K562 (cell line): ENCODE measurements at regions not wholly inside any gene's neighbourhood (a gene's known extent, or its start where the extent isn't known, plus 50 kb on each side); places are given as distances from the start of the nearest gene placed in this dataset.

Experiments
- ATAC-seq: fragments of 200-7000 bp; cut with Tn5 transposase; 3 replicates; pipeline ENCODE4 v1.9.1; 2020; ENCODE audit warnings: moderate library complexity
- BruUV-seq: library from RNA; stranded (reverse); fragments of 400-500 nt; replicated peaks from 2 replicates; lab custom pipeline; 2021; lab: Mats Ljungman, UMichigan
- CTCF ChIA-PET: fragments of 300-600 bp; formaldehyde crosslinking; extraction: SDS; loops from one replicate; lab custom pipeline; 2021; ENCODE audit warnings: low intra/inter-chr PET ratio; lab: Yijun Ruan, JAX
- POLR2A ChIA-PET: fragments of 300-600, 350-650 bp; sonication (Branson Sonifier 250); formaldehyde crosslinking; extraction: SDS; loops from one replicate; lab custom pipeline; 2021; ENCODE audit warnings: antibody characterized with exemption, inconsistent platforms; lab: Yijun Ruan, JAX
- DNase-seq, 4 experiments: peaks; one replicate each; pipeline versions ENCODE4 v3.0.0 to v3.0.0-alpha.2; 2011 to 2018; ENCODE audit warnings: low spot score in 3 of 4, mixed read lengths in 3 of 4; ENCODE audit errors: extremely low read depth in 1 of 4
- FAIRE-seq: peaks from 2 replicates; lab custom pipeline; 2011; peaks lifted over from hg19 to GRCh38; lab: Jason Lieb, UNC
- H2AFZ ChIP-seq: 2 replicates; pipeline ENCODE4 v1.6.0; 2011; ENCODE audit warnings: low read depth, low read length, control low read depth, inconsistent platforms
- H3K27ac ChIP-seq: fragments of 200-600 bp; 3 replicates; pipeline ENCODE4 v1.8.0; 2011; ENCODE audit warnings: low read depth, mild to moderate bottlenecking, control low read depth, inconsistent platforms, low read length, moderate library complexity, mixed read lengths; ENCODE audit errors: extremely low read depth
- H3K27me3 ChIP-seq, 2 experiments: fragments of 300-600 bp in 1 of 2; 2 replicates in 1 of 2; 3 replicates in 1 of 2; pipeline versions ENCODE4 v1.6.0 to v1.8.0; 2011; ENCODE audit warnings: inconsistent platforms in 2 of 2, low read length in 2 of 2, mild to moderate bottlenecking in 1 of 2, mixed read lengths in 1 of 2, moderate library complexity in 1 of 2; ENCODE audit not compliant: control insufficient read depth in 2 of 2, insufficient read depth in 2 of 2
- H3K36me3 ChIP-seq: fragments of 300-600 bp; 3 replicates; pipeline ENCODE4 v1.8.0; 2011; ENCODE audit warnings: mild to moderate bottlenecking, low read length, inconsistent platforms; ENCODE audit not compliant: control insufficient read depth, insufficient read depth
- H3K4me1 ChIP-seq, 2 experiments: fragments of 200-600 bp in 1 of 2; replicated peaks in 1 of 2; 2 replicates in 1 of 2; 3 replicates in 1 of 2; pipeline versions ENCODE4 v1.5.1 to v1.8.0; 2011; ENCODE audit warnings: inconsistent platforms in 2 of 2, low read length in 2 of 2, mild to moderate bottlenecking in 1 of 2, mixed read lengths in 1 of 2, moderate library complexity in 1 of 2; ENCODE audit not compliant: control insufficient read depth in 2 of 2, insufficient read depth in 2 of 2
- H3K4me2 ChIP-seq: 2 replicates; pipeline ENCODE4 v1.6.1; 2011; ENCODE audit warnings: low read length, control low read depth, inconsistent platforms, mixed read lengths; ENCODE audit not compliant: insufficient read depth
- H3K4me3 ChIP-seq: fragments of 200-600 bp; sonication (generic), shearing (Covaris generic); 2 replicates; pipeline ENCODE4 v1.5.1; 2016; ENCODE audit warnings: control low read depth, inconsistent platforms
- H3K79me2 ChIP-seq: fragments of 200-600 bp; 3 replicates; pipeline ENCODE4 v1.8.0; 2011; ENCODE audit warnings: low read length, inconsistent platforms; ENCODE audit not compliant: control insufficient read depth, insufficient read depth
- H3K9ac ChIP-seq, 2 experiments: 2 replicates each; pipeline versions ENCODE4 v1.6.0 to v1.6.1; 2011; ENCODE audit warnings: low read depth in 2 of 2, low read length in 2 of 2, control low read depth in 1 of 2, inconsistent platforms in 1 of 2, mild to moderate bottlenecking in 1 of 2, mixed read lengths in 1 of 2; ENCODE audit not compliant: insufficient read depth in 1 of 2
- H3K9me1 ChIP-seq: one replicate; pipeline ENCODE4 v1.6.0; 2011; ENCODE audit warnings: inconsistent platforms, mild to moderate bottlenecking, low read length, moderate library complexity; ENCODE audit not compliant: control insufficient read depth, insufficient read depth
- H3K9me3 ChIP-seq: replicated peaks from 2 replicates; pipeline ENCODE4 v1.5.1; 2011; ENCODE audit warnings: low read depth, low read length, inconsistent platforms; ENCODE audit not compliant: control insufficient read depth, insufficient read depth
- H4K20me1 ChIP-seq: replicated peaks from 2 replicates; pipeline ENCODE4 v1.6.1; 2011; ENCODE audit warnings: low read length, inconsistent platforms, mixed read lengths; ENCODE audit not compliant: control insufficient read depth, insufficient read depth
- BRD9 ChIP-seq: fragments of 450-650 bp; IDR thresholded peaks from 2 replicates; pipeline ENCODE4 v1.6.1; 2018; ENCODE audit warnings: low read depth; ENCODE audit not compliant: partially characterized antibody
- CREBBP ChIP-seq: IDR thresholded peaks from one replicate; pipeline ENCODE4 v1.6.1; 2012; ENCODE audit warnings: low read depth, mild to moderate bottlenecking, control low read depth, inconsistent platforms, low read length
- CREM ChIP-seq: IDR thresholded peaks from 2 replicates; pipeline ENCODE4 v1.6.1; 2014; ENCODE audit warnings: antibody characterized with exemption, low read depth
- FOSL1 ChIP-seq: fragments of 200-800 bp; sonication (Bioruptor generic); conservative IDR thresholded peaks from 2 replicates; pipeline ENCODE4 v1.6.1; 2016; ENCODE audit warnings: missing genetic modification characterization, missing compliant biosample characterization
- HDAC6 ChIP-seq: IDR thresholded peaks from 2 replicates; pipeline ENCODE4 v1.6.1; 2012; ENCODE audit warnings: low read depth, mild to moderate bottlenecking, control low read depth, inconsistent platforms, low read length, moderate library complexity
- HSF4 ChIP-seq: fragments of 250-450 bp; sonication (Bioruptor Pico); IDR thresholded peaks from 2 replicates; pipeline ENCODE4 v2.1.2; 2022; ENCODE audit warnings: mild to moderate bottlenecking, moderate library complexity, borderline replicate concordance
- KDM4B ChIP-seq, 2 experiments: fragments of 450-650 bp in 1 of 2; sonication (generic) in 1 of 2; IDR thresholded peaks; 2 replicates each; pipeline ENCODE4 v1.6.1; 2016 to 2017; ENCODE audit warnings: borderline replicate concordance in 2 of 2, antibody characterized with exemption in 1 of 2, low read depth in 1 of 2, mild to moderate bottlenecking in 1 of 2
- MCM7 ChIP-seq, 2 experiments: fragments of 450-650 bp; IDR thresholded peaks; 2 replicates each; pipeline ENCODE4 v1.6.1; 2016 to 2018
- NCOA6 ChIP-seq: fragments of 450-650 bp; IDR thresholded peaks from 2 replicates; pipeline ENCODE4 v1.6.1; 2017; ENCODE audit warnings: mild to moderate bottlenecking
- PRMT5 ChIP-seq: sonication (generic); formaldehyde crosslinking; IDR thresholded peaks from 2 replicates; pipeline ENCODE4 v1.5.0; 2020; ENCODE audit warnings: missing genetic modification reagents
- RBBP5 ChIP-seq: fragments of 200-600 bp; sonication (generic); IDR thresholded peaks from 2 replicates; pipeline ENCODE4 v1.6.1; 2012; ENCODE audit warnings: borderline replicate concordance, mild to moderate bottlenecking, low read length, control low read depth, inconsistent platforms; ENCODE audit not compliant: insufficient read depth, poor library complexity, severe bottlenecking
- RFX1 ChIP-seq: fragments of 450-650 bp; IDR thresholded peaks from 2 replicates; pipeline ENCODE4 v1.6.1; 2016; ENCODE audit warnings: mild to moderate bottlenecking, moderate library complexity
- RHOXF2B ChIP-seq: fragments of 250-450 bp; sonication (Bioruptor Pico); conservative IDR thresholded peaks from 2 replicates; pipeline ENCODE4 v1.5.1; 2021
- ZBTB1 ChIP-seq: sonication (generic); formaldehyde crosslinking; IDR thresholded peaks from 2 replicates; pipeline ENCODE4 v1.8.1; 2023; ENCODE audit warnings: missing genetic modification reagents, low read depth, mild to moderate bottlenecking, borderline replicate concordance
- ZBTB7A ChIP-seq: IDR thresholded peaks from 2 replicates; pipeline ENCODE4 v1.6.1; 2011; ENCODE audit warnings: low read depth, mild to moderate bottlenecking, low read length, moderate library complexity, borderline replicate concordance; ENCODE audit not compliant: control insufficient read depth
- ZNF436 ChIP-seq: fragments of 250-450, 450-650 bp; sonication (Bioruptor Pico); formaldehyde crosslinking; IDR thresholded peaks from 2 replicates; pipeline ENCODE4 v1.7.0; 2020; ENCODE audit warnings: mild to moderate bottlenecking
- WGBS: fragments of 100-300 bp; shearing (Covaris generic); methylation state at CpG from one replicate; pipeline ENCODE4 v1.1.6; 2016; ENCODE audit warnings: low coverage, mixed read lengths; ENCODE audit not compliant: insufficient coverage; ENCODE audit errors: missing lambda C conversion rate; 5-methylcytosine and 5-hydroxymethylcytosine counted together
- in situ Hi-C: fragments of 300-500 bp; cut with MboI; formaldehyde crosslinking; loops from 4 replicates; pipeline ENCODE4 v1.15.0; 2018; ENCODE audit warnings: inconsistent platforms, mixed read lengths
- intact Hi-C: fragments of 100-400 bp; cut with micrococcal nuclease; formaldehyde crosslinking; loops from 2 replicates; pipeline ENCODE4 v1.14.2; 2022
- TF ChIP-seq, protein P1 (sequence below): sonication (generic); formaldehyde crosslinking; IDR thresholded peaks from 2 replicates; pipeline ENCODE4 v1.8.1; 2023; ENCODE audit warnings: mild to moderate bottlenecking, missing genetic modification reagents, moderate library complexity
- TF ChIP-seq, protein P2 (sequence below): sonication (generic); formaldehyde crosslinking; IDR thresholded peaks from 2 replicates; pipeline ENCODE4 v1.8.0; 2023; ENCODE audit warnings: mild to moderate bottlenecking, missing genetic modification reagents
- TF ChIP-seq, protein P3 (sequence below): fragments of 450-650 bp; IDR thresholded peaks from 2 replicates; pipeline ENCODE4 v1.6.1; 2016; ENCODE audit warnings: missing biosample characterization, missing genetic modification characterization

DNA sequence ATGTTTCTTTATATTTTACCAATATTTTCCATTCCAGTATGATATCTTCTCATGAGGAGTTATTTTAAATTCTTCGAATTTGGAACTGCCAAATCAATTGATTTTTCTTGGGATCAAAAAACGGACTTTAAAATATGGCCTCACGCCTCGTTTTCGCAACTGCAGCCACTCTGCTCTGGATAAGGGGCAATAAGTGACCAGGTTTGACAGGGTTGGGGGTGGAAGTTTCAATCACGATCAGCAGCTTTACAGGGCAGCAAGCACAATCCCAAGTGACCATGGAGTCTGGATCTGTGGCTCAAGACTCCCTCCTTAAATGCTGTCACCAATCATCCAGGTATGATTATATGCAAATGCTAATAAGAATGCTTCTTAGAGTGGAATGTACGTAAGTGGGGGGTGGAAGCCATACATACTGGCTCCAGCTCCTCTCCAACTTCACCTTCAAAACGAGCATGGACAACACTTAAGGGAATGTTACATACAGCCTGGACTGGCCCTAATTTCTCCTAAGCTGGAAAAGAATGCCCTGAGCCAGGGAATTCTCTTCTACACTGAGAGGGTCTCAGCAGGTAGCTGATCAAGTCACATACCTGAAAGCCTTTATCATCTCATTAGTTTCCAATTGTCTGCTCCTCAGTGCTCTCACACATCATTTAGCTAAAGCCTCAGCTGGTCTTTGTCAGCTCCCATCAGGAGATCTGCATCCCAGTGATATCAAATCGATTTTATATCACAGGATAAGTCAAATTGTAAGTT, 176.9 kb upstream of the DCAF8L1 start:
- in situ Hi-C loops, result no loop called here
- H3K27ac ChIP-seq, result no peak overlapping the region
- BruUV-seq, result no TSS peak
- CTCF ChIA-PET, result no interaction called here
- 0% methylated on average over 5 of the region's 9 CpGs for WGBS
- H3K4me3 ChIP-seq, result no peak overlapping the region
- H3K4me1 ChIP-seq, result no peaks in the 10 kb centered on the region
- no peak for DNase-seq
- H4K20me1 ChIP-seq, result no peaks in the 10 kb centered on the region
- intact Hi-C loops, result no loop called here
- no peak overlapping the region for H2AFZ ChIP-seq
- no peak overlapping the region for H3K4me2 ChIP-seq
- no peaks in the 10 kb centered on the region for H3K9me1 ChIP-seq
- H3K27me3 ChIP-seq, result no peaks in the 10 kb centered on the region
- H3K9ac ChIP-seq, result no peak overlapping the region
- POLR2A ChIA-PET, result no interaction called here
- no peak for FAIRE-seq
- no peak for ATAC-seq
- H3K36me3 ChIP-seq, result no peaks in the 10 kb centered on the region
- no peaks in the 10 kb centered on the region for H3K79me2 ChIP-seq
- H3K9me3 ChIP-seq, result no peaks in the 10 kb centered on the region
- no peak for TF ChIP-seq RFX1
- no peak for TF ChIP-seq PRMT5
- no peak for TF ChIP-seq CREBBP
- TF ChIP-seq RBBP5, result no peak
- TF ChIP-seq, protein P1, sequence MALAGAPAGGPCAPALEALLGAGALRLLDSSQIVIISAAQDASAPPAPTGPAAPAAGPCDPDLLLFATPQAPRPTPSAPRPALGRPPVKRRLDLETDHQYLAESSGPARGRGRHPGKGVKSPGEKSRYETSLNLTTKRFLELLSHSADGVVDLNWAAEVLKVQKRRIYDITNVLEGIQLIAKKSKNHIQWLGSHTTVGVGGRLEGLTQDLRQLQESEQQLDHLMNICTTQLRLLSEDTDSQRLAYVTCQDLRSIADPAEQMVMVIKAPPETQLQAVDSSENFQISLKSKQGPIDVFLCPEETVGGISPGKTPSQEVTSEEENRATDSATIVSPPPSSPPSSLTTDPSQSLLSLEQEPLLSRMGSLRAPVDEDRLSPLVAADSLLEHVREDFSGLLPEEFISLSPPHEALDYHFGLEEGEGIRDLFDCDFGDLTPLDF (CRISPR knock-in tag), result no peak
- TF ChIP-seq BRD9, result no peak
- TF ChIP-seq, protein P2, sequence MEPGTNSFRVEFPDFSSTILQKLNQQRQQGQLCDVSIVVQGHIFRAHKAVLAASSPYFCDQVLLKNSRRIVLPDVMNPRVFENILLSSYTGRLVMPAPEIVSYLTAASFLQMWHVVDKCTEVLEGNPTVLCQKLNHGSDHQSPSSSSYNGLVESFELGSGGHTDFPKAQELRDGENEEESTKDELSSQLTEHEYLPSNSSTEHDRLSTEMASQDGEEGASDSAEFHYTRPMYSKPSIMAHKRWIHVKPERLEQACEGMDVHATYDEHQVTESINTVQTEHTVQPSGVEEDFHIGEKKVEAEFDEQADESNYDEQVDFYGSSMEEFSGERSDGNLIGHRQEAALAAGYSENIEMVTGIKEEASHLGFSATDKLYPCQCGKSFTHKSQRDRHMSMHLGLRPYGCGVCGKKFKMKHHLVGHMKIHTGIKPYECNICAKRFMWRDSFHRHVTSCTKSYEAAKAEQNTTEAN (CRISPR knock-in tag), result no peak
- TF ChIP-seq ZNF436 (CRISPR knock-in tag), result no peak
- TF ChIP-seq FOSL1 (tag), result no peak
- TF ChIP-seq NCOA6, result no peak
- no peak for TF ChIP-seq KDM4B (IDR thresholded peaks at IDR 0.05; ENCODE audit: borderline replicate concordance in 2 of 2, low read depth in 1 of 2)
- TF ChIP-seq HDAC6, result no peak
- no peak for TF ChIP-seq ZBTB7A
- no peak for TF ChIP-seq MCM7 (IDR thresholded peaks at IDR 0.05)
- no peak for TF ChIP-seq RHOXF2B (CRISPR knock-in tag)
- no peak for TF ChIP-seq HSF4 (CRISPR knock-in tag)
- TF ChIP-seq, protein P3, sequence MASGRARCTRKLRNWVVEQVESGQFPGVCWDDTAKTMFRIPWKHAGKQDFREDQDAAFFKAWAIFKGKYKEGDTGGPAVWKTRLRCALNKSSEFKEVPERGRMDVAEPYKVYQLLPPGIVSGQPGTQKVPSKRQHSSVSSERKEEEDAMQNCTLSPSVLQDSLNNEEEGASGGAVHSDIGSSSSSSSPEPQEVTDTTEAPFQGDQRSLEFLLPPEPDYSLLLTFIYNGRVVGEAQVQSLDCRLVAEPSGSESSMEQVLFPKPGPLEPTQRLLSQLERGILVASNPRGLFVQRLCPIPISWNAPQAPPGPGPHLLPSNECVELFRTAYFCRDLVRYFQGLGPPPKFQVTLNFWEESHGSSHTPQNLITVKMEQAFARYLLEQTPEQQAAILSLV (tag), result no peak
- TF ChIP-seq CREM, result no peak
- TF ChIP-seq ZBTB1 (CRISPR knock-in tag), result no peak
- TF ChIP-seq, all 486 proteins: peak for 0
